ENCODE measurements at regions not wholly inside any gene's neighbourhood (a gene's known extent, or its start where the extent isn't known, plus 50 kb on each side); places are given as distances from the start of the nearest gene placed in this dataset.
"Not testable (repeated sequence)": the region's sequence is repeated elsewhere in the genome, so short reads cannot be mapped to it uniquely, and the experiment has no call there.

DNA sequence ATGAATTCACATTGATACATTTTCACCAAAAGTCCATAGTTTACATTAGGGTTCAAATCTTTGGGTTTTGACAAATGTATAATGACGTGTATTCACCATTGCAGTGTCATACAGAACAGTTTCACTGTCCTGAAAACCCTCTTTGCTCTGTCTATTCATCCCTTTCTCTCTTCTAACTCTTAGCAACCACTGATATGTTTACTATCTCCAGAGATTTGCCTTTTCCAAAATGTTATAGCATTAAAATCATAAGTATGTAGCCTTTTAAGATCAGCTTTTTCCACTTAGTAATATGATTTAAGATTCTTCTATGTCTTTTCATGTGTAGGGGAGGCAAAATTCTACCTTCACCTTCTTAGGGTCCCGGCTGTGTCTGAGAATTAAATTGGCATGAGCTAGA, 203.8 kb downstream of the TPRG1 start:
- Mint-ChIP-seq H3K4me1 (ENCODE audit: low read depth) (peaks cover 13% of the 10 kb centered on the region), H3K27me3 (ENCODE audit: low read depth) (no peaks in the 10 kb centered on the region), H3K4me3 (no peak overlapping the region)

DNA sequence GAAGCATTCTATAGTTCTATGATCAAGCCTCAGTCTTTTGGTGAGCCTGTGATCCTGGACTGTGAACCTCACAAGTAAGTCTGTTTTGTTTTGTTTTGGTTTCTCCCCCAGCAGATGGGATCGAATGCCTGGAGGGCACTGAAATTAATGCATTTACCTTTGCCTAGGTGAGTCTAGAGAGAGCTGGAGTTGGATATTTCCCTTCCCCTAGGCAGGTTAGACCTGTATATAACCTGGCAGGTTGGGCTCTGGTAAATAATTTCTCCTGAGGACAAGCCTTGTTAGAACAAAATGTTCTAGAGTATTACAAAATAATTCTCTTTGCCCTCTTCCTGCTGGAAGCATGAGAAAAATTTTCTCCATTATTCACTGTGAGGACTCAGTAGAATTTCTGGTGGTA, 211.9 kb downstream of the TPRG1 start:
- Mint-ChIP-seq H3K4me3 (no peak overlapping the region), H3K4me1 (ENCODE audit: low read depth) (peaks cover 14% of the 10 kb centered on the region), H3K27ac (no peak overlapping the region), H3K36me3 (ENCODE audit: low read depth) (peaks cover 32% of the 10 kb centered on the region), H3K27me3 (ENCODE audit: low read depth) (no peaks in the 10 kb centered on the region), H3K9me3 (peaks cover 31% of the 10 kb centered on the region)
- no peak for DNase-seq (ENCODE audit: low spot score)

More for the DNA sequence above, 203.8 kb downstream of the TPRG1 start:
- Mint-ChIP-seq H3K36me3 (ENCODE audit: low read depth) (peaks cover 28% of the 10 kb centered on the region), H3K9me3 (peaks cover 41% of the 10 kb centered on the region), H3K27ac (no peak overlapping the region)
- no peak for DNase-seq (ENCODE audit: low spot score)

DNA sequence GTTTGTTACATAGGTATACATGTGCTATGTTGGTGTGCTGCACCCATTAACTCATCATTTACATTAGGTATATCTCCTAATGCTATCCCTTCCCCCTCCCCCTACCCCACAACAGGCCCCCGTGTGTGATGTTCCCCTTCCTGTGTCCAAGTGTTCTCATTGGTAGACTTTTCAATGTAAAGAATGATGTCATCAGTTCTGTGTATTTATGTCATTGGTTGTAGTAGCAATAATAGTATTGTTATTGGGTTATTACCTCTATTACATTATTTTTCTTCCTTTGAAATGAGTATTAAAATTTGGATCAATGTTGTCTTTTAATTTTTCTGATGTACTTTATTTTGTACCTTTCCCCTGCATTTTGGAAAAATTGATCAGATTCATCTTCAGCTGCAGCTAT, 214.1 kb downstream of the TPRG1 start:
- H3K27me3 Mint-ChIP-seq (ENCODE audit: low read depth); H3K4me3 Mint-ChIP-seq; DNase-seq (ENCODE audit: low spot score); H3K27ac Mint-ChIP-seq: not testable (repeated sequence)
- Mint-ChIP-seq H3K9me3 (peaks cover 30% of the 10 kb centered on the region), H3K36me3 (ENCODE audit: low read depth) (peaks cover 35% of the 10 kb centered on the region), H3K4me1 (ENCODE audit: low read depth) (peaks cover 17% of the 10 kb centered on the region)

DNA sequence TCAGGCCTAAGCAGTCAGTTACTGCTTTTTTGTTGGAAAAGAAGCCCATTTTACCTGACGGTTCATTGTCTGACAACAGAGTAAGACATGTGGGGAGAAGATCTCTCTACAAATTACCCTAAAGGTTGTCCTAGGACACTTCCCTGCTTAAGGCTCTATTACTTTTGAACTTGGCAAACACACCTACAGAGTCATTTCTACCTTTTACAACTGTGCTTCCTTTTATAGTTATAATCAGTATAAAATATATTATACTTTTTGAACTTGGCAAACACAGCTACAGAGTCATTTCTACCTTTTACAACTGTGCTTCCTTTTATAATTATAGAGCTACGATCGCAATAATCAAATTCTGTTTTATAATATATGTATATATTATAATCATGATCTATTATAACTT, 215.0 kb downstream of the TPRG1 start:
- Mint-ChIP-seq H3K9me3 (peaks cover 22% of the 10 kb centered on the region), H3K27ac (no peak overlapping the region), H3K4me1 (ENCODE audit: low read depth) (peaks cover 17% of the 10 kb centered on the region), H3K27me3 (ENCODE audit: low read depth) (no peaks in the 10 kb centered on the region), H3K4me3 (no peak overlapping the region), H3K36me3 (ENCODE audit: low read depth) (peaks cover 34% of the 10 kb centered on the region)
- DNase-seq (ENCODE audit: low spot score): no peak

DNA sequence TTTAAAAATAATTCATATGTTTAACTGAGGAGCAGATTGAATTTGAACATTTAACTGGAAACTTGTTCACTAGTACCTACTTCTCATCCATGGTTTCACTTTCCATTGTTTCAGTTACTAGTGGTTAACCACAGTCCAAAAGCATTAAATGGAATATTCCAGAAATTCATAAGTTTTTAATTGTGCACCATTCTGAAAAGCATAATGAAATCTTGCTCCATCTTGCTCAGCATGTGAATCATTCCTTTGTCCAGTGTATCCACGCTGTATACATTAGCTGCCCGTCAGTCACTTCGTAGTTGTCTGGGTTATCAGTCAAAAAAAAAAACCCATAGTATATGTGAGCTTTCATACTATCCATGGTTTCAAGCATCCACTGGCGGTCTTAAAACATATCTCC, 217.6 kb downstream of the TPRG1 start:
- H3K27ac Mint-ChIP-seq: no peak overlapping the region
- H3K4me3 Mint-ChIP-seq: no peak overlapping the region
- peaks cover 14% of the 10 kb centered on the region for H3K9me3 Mint-ChIP-seq
- no peaks in the 10 kb centered on the region for H3K27me3 Mint-ChIP-seq (ENCODE audit: low read depth)
- H3K36me3 Mint-ChIP-seq (ENCODE audit: low read depth): peaks cover 36% of the 10 kb centered on the region
- DNase-seq (ENCODE audit: low spot score): no peak
- peaks cover 17% of the 10 kb centered on the region for H3K4me1 Mint-ChIP-seq (ENCODE audit: low read depth)

DNA sequence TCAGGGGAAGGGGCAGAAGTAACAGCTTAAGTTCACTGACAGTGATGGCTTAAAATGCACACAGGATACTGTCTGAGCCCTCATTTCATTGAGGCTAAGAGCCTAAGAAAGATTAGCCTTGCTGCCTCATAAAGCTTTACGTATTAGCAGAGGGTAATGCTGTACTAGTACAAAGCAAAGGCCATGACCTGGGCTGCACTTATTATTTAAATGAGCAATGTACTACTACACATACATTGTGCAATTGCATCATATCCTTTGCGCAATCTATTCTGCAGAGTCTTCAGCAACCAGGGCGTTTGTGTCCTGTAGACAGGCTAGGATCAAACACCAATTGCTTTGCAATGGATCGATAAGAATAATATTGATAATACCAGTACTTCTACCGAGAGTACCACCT, 221.8 kb downstream of the TPRG1 start:
- Mint-ChIP-seq H3K27me3 (ENCODE audit: low read depth) (no peaks in the 10 kb centered on the region), H3K4me3 (no peak overlapping the region), H3K27ac (peak overlapping the region; percentile 56), H3K9me3 (peaks cover 22% of the 10 kb centered on the region), H3K36me3 (ENCODE audit: low read depth) (peaks cover 32% of the 10 kb centered on the region), H3K4me1 (ENCODE audit: low read depth) (peaks cover 34% of the 10 kb centered on the region)
- DNase-seq (ENCODE audit: low spot score): no peak

DNA sequence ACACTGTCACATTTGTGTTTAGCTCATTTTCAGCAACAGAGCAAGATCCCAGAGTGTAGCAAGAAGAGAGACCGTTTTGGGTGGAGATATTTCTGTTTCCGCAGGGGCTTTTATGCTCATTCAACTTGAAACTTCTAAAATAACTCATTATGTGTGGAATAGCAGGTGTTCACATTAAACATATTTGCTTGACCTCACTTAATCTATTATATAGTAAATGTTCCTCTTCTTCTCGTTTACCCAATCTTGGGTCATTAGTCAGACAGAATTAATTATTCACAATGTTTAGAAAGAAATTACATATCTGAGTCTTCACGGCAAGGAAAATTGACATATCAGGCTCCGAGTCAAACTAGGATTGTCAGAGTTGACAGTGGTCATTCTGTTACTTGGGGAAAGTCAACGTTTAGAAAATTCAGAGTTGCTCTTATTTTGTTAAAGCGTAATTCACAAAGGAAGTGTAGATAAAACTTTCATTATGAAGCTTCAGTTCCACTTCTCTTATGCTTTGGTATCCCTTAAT, 222.9 kb downstream of the TPRG1 start:
- DNase-seq (ENCODE audit: low spot score): no peak
- no peaks in the 10 kb centered on the region for H3K27me3 Mint-ChIP-seq (ENCODE audit: low read depth)
- H3K9me3 Mint-ChIP-seq: peaks cover 29% of the 10 kb centered on the region
- peak overlapping the region; percentile 69 for H3K4me3 Mint-ChIP-seq
- H3K27ac Mint-ChIP-seq: peak overlapping the region; percentile 84
- peaks cover 37% of the 10 kb centered on the region for H3K36me3 Mint-ChIP-seq (ENCODE audit: low read depth)
- peaks cover 34% of the 10 kb centered on the region for H3K4me1 Mint-ChIP-seq (ENCODE audit: low read depth)

DNA sequence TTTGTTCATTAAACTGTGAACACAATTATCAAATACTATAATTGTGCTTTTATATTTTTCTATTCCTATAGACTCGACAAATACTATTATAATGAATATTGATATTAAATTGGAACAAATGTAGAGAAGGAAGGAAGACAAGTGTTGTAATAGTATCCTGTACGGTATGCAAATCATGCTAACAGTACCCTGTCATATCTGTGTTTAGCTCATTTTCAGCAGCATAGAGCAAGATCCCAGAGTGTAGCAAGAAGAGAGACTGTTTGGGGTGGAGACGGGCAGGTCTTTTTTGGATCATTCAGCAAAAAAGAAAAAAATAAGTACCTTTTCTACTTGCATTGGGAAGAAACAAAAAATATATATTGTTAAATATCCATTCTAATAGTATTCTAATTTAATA, 224.1 kb downstream of the TPRG1 start:
- Mint-ChIP-seq H3K27me3 (ENCODE audit: low read depth) (no peaks in the 10 kb centered on the region), H3K36me3 (ENCODE audit: low read depth) (peaks cover 30% of the 10 kb centered on the region), H3K4me1 (ENCODE audit: low read depth) (peaks cover 33% of the 10 kb centered on the region), H3K9me3 (peaks cover 23% of the 10 kb centered on the region), H3K4me3 (peak overlapping the region; percentile 69), H3K27ac (peak overlapping the region; percentile 84)
- no peak for DNase-seq (ENCODE audit: low spot score)

DNA sequence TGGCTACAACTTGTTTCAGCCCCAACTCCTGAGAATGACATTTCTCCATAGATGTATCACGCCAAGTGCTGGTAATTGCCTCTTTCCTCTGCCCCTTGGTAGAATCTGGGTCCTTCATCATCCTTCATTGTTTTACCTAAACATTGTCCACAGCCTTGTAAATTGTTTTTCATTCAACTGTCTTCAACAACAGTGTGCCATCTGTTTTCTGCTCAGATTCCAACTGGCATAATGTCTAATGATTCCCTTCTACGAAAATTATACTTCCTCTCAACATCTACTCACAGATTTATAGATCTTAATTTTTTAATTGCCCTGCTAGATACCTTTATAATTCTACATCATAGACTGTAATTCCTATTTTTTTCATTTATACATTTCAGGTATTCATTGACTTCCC, 226.9 kb downstream of the TPRG1 start:
- peaks cover 26% of the 10 kb centered on the region for H3K4me1 Mint-ChIP-seq (ENCODE audit: low read depth)
- H3K27ac Mint-ChIP-seq: no peak overlapping the region
- no peak for DNase-seq (ENCODE audit: low spot score)
- peaks cover 31% of the 10 kb centered on the region for H3K36me3 Mint-ChIP-seq (ENCODE audit: low read depth)
- no peak overlapping the region for H3K4me3 Mint-ChIP-seq
- H3K27me3 Mint-ChIP-seq (ENCODE audit: low read depth): no peaks in the 10 kb centered on the region
- peaks cover 29% of the 10 kb centered on the region for H3K9me3 Mint-ChIP-seq

DNA sequence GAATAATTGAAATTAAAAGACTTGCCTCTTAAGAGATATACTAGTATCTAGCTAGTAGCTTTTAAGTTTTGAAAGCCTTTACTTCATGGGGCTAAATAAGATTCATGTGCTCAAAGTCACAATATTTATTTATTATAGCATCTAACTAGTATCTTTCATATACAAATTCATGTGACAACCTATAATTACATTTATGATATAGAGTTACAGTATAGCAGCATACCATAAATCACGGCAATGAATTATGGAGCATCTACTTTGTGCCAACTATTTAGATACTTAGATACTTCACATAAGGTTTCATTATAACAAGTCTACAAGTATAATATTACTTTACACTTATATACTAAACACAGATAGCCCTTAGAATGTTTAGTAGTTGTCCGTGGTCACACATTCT, 229.4 kb downstream of the TPRG1 start:
- peaks cover 29% of the 10 kb centered on the region for H3K9me3 Mint-ChIP-seq
- no peak for DNase-seq (ENCODE audit: low spot score)
- peaks cover 29% of the 10 kb centered on the region for H3K36me3 Mint-ChIP-seq (ENCODE audit: low read depth)
- no peak overlapping the region for H3K4me3 Mint-ChIP-seq
- H3K27ac Mint-ChIP-seq: no peak overlapping the region
- H3K27me3 Mint-ChIP-seq (ENCODE audit: low read depth): no peaks in the 10 kb centered on the region
- H3K4me1 Mint-ChIP-seq (ENCODE audit: low read depth): peaks cover 11% of the 10 kb centered on the region

DNA sequence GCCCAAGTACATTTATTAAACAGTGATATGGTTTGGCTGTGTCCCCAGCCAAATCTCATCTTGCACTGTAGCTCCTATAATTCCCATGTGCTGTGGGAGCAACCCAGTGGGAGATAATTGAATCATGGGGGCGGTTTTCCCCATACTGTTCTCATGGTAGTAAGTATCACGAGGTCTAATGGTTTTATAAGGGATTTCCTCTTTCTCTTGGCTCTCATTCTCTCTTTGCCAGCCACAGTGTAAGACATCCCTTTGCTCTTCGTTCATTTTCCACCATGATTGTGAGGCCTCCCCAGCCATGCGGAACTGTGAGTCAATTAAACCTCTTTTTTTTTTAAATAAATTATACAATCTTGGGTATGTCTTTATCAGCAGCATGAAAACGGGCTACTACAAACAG, 228.0 kb upstream of the TP63 start:
- DNase-seq (ENCODE audit: low spot score): no peak
- H3K4me1 Mint-ChIP-seq (ENCODE audit: low read depth): peaks cover 8% of the 10 kb centered on the region
- H3K27ac Mint-ChIP-seq: no peak overlapping the region
- H3K9me3 Mint-ChIP-seq: peaks cover 20% of the 10 kb centered on the region
- peaks cover 25% of the 10 kb centered on the region for H3K36me3 Mint-ChIP-seq (ENCODE audit: low read depth)
- no peak overlapping the region for H3K4me3 Mint-ChIP-seq
- no peaks in the 10 kb centered on the region for H3K27me3 Mint-ChIP-seq (ENCODE audit: low read depth)

DNA sequence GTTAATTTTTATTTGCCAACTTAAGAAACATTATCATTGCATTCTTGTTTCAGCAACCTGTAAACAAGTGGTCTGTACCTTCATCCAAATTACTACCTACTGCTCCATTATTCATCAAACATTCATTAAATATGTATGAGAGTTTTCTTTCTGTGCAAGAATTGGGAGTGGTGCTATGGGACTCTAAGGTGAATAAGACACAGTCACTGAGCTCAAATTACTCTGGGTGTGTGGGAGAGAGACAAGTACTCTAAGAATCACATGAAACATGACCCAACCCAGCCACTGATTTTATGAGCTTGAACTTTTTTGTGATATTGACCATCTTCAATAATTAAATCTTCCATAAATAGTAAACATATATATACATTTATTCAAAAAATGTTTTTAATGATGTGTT, 227.2 kb upstream of the TP63 start:
- H3K36me3 Mint-ChIP-seq (ENCODE audit: low read depth): peaks cover 17% of the 10 kb centered on the region
- no peak overlapping the region for H3K27ac Mint-ChIP-seq
- H3K27me3 Mint-ChIP-seq (ENCODE audit: low read depth): no peaks in the 10 kb centered on the region
- no peak for DNase-seq (ENCODE audit: low spot score)
- no peak overlapping the region for H3K4me3 Mint-ChIP-seq
- H3K4me1 Mint-ChIP-seq (ENCODE audit: low read depth): peaks cover 8% of the 10 kb centered on the region
- peaks cover 14% of the 10 kb centered on the region for H3K9me3 Mint-ChIP-seq

DNA sequence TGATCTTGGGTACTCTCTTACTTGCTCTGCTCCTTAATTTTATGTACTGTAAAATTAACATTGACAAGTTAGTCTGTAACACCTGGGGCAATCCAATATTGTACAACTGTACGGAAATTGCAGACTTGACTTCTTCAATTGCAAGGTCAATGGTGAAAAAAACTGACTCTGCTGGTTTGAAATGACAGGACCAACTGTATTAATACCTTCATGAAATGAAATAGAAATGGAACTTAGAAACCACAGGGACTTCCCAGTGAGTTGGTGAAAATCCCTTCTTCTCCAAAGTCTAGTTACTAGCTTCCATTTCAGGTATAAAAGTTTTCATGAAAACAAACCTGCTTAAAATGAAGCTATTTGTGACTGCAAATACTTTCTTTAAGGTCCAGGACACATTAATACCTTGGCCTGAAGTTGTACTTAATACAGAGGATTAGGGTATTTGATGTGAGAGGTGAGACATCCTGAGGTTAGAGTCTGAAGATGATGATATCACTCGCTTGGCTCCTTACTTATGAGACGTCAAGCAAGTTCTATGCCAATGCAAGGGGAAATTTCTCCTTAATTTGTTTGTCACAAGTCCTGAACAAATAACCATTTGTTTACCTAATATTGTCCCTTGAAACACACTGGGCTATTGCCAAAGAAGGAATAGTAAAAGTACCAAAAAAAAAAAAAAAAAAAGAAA, 226.2 kb upstream of the TP63 start:
- peaks cover 14% of the 10 kb centered on the region for H3K36me3 Mint-ChIP-seq (ENCODE audit: low read depth)
- DNase-seq (ENCODE audit: low spot score): no peak
- H3K4me1 Mint-ChIP-seq (ENCODE audit: low read depth): peaks cover 8% of the 10 kb centered on the region
- H3K4me3 Mint-ChIP-seq: no peak overlapping the region
- H3K27me3 Mint-ChIP-seq (ENCODE audit: low read depth): no peaks in the 10 kb centered on the region
- peaks cover 10% of the 10 kb centered on the region for H3K9me3 Mint-ChIP-seq
- no peak overlapping the region for H3K27ac Mint-ChIP-seq

DNA sequence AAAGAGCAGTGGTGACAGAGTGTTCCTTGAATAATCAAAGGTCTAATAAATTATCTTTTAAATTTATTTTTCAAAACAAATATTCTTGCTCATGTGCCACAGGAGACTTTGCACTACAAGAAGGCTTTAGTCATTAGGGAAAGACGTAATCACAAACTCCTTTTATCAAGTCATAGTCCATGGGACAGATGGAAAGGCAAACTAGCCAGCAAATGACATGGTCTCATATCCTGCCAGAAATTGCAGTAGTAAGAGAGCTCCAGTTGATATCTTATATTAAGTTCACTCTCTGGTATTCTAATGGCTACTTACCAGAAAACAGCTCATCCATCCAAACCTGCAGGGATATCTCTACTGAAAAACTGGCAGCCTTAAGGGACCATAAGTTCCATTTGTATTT, 225.0 kb upstream of the TP63 start:
- Mint-ChIP-seq H3K4me3 (no peak overlapping the region), H3K4me1 (ENCODE audit: low read depth) (peaks cover 7% of the 10 kb centered on the region), H3K36me3 (ENCODE audit: low read depth) (peaks cover 14% of the 10 kb centered on the region), H3K9me3 (peaks cover 10% of the 10 kb centered on the region), H3K27me3 (ENCODE audit: low read depth) (no peaks in the 10 kb centered on the region), H3K27ac (no peak overlapping the region)
- DNase-seq (ENCODE audit: low spot score): no peak

DNA sequence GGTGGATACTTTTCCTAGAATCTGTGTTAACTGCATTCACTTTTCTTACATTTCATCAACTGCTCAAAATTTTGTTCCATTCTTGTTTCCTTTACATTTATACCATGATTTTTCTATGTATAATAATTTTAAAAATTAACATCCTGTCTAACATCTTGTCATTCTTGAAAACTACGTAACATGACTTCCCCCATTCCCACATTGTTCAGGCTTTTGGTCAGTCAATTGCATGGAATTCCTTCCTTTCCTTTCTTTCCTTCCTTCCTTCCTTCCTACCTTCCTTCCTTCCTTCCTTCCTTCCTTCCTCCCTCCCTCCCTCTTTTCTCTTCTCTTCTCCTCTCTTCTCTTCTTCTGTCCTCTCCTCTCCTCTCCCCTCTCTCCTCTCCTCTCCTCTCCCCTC, 220.7 kb upstream of the TP63 start:
- H3K9me3 Mint-ChIP-seq: peaks cover 18% of the 10 kb centered on the region
- peaks cover 7% of the 10 kb centered on the region for H3K36me3 Mint-ChIP-seq (ENCODE audit: low read depth)
- H3K27me3 Mint-ChIP-seq (ENCODE audit: low read depth): peaks cover 2% of the 10 kb centered on the region
- H3K4me1 Mint-ChIP-seq (ENCODE audit: low read depth): peaks cover 2% of the 10 kb centered on the region
- H3K27ac Mint-ChIP-seq: no peak overlapping the region
- no peak for DNase-seq (ENCODE audit: low spot score)
- no peak overlapping the region for H3K4me3 Mint-ChIP-seq
